CD4-positive, alpha-beta memory T cell (primary cell): ENCODE measurements at regions not wholly inside any gene's neighbourhood (a gene's known extent, or its start where the extent isn't known, plus 50 kb on each side); places are given as distances from the start of the nearest gene placed in this dataset.

ENCODE experiments used
- CTCF ChIA-PET: fragments of 350-600 bp; sonication (Branson Sonifier 250); formaldehyde crosslinking; loops from one replicate; lab custom pipeline; 2021; ENCODE audit warnings: inconsistent platforms; ENCODE audit not compliant: partially characterized antibody; lab: Charles Lee
- POLR2A ChIA-PET: fragments of 350-600 bp; sonication (Branson Sonifier 250); formaldehyde crosslinking; loops from one replicate; lab custom pipeline; 2021; ENCODE audit not compliant: partially characterized antibody; lab: Charles Lee
- DNase-seq, 5 donors: peaks; one replicate each; pipeline versions ENCODE4 v3.0.0 to v3.0.0-alpha.2; 2020 to 2022; ENCODE audit warnings: mixed read lengths in 1 of 5
- H3K27ac ChIP-seq: one replicate; pipeline ENCODE4 v1.7.0; 2013; ENCODE audit warnings: low read depth, low read length
- H3K27me3 ChIP-seq: 2 replicates; pipeline ENCODE4 v1.7.0; 2013; ENCODE audit warnings: mild to moderate bottlenecking, low read length, moderate library complexity; ENCODE audit not compliant: insufficient read depth
- H3K36me3 ChIP-seq: 2 replicates; pipeline ENCODE4 v1.7.0; 2013; ENCODE audit warnings: mild to moderate bottlenecking, low read length, moderate library complexity; ENCODE audit not compliant: insufficient read depth
- H3K4me1 ChIP-seq: 2 replicates; pipeline ENCODE4 v1.7.0; 2013; ENCODE audit warnings: mild to moderate bottlenecking, low read length, moderate library complexity; ENCODE audit not compliant: insufficient read depth
- H3K4me3 ChIP-seq, 2 donors: one replicate each; pipeline ENCODE4 v1.7.0; 2013; ENCODE audit warnings: low read length in 2 of 2, mild to moderate bottlenecking in 1 of 2
- H3K9me3 ChIP-seq, 2 donors: one replicate each; pipeline ENCODE4 v1.7.0; 2013; ENCODE audit warnings: low read length in 2 of 2, control low read depth in 1 of 2; ENCODE audit not compliant: control insufficient read depth in 1 of 2
- H3K27ac Mint-ChIP-seq, 7 donors: one replicate each; pipeline ENCODE4 v1.8.0; 2020 to 2021; ENCODE audit warnings: mixed read lengths in 7 of 7, mild to moderate bottlenecking in 6 of 7, inconsistent platforms in 3 of 7, moderate library complexity in 3 of 7
- H3K27me3 Mint-ChIP-seq, 2 donors: one replicate each; pipeline ENCODE4 v1.8.0; 2020 to 2021; ENCODE audit warnings: mixed read lengths in 2 of 2
- H3K36me3 Mint-ChIP-seq, 2 donors: one replicate each; pipeline ENCODE4 v1.8.0; 2020 to 2021; ENCODE audit warnings: mixed read lengths in 2 of 2, inconsistent platforms in 1 of 2, mild to moderate bottlenecking in 1 of 2
- H3K4me1 Mint-ChIP-seq, 4 donors: one replicate each; pipeline ENCODE4 v1.8.0; 2020 to 2021; ENCODE audit warnings: mixed read lengths in 4 of 4, mild to moderate bottlenecking in 1 of 4
- H3K4me3 Mint-ChIP-seq, 8 donors: one replicate each; pipeline ENCODE4 v1.8.0; 2020 to 2021; ENCODE audit warnings: mixed read lengths in 8 of 8, mild to moderate bottlenecking in 7 of 8, moderate library complexity in 6 of 8, inconsistent platforms in 3 of 8
- H3K9me3 Mint-ChIP-seq, 8 donors: one replicate each; pipeline ENCODE4 v1.8.0; 2020 to 2021; ENCODE audit warnings: mixed read lengths in 8 of 8, mild to moderate bottlenecking in 5 of 8, inconsistent platforms in 3 of 8, moderate library complexity in 1 of 8
- intact Hi-C: fragments of 100-400 bp; cut with micrococcal nuclease; formaldehyde crosslinking; loops from one replicate; pipeline ENCODE4 v1.15.1; 2023

DNA sequence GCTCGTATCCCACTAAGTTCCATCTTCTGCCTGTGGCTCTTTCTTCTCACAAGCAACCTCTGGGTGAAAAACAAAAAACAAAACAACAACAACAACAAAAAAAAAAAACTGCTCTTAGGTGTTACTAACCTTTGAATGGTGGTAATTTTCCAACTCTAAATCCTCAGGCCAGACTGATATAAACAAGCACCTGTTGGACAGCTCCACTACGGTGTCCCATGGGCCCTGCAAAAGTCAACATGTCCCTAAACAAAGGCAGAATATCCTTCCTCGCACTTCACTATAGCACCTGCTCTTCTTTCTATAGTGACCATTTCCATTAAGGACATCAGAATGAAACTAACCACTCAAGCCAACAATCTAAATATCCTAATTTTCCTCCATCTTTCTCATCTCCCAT is 54.6 kb upstream of the PARM1 start:
- H3K27ac ChIP-seq, result no peak overlapping the region
- no peak overlapping the region for H3K4me3 Mint-ChIP-seq
- H3K27me3 Mint-ChIP-seq, result peaks cover 0 to 13% of the 10 kb centered on the region in 2 donors
- no peak overlapping the region for H3K27ac Mint-ChIP-seq
- no peaks in the 10 kb centered on the region for H3K36me3 ChIP-seq
- intact Hi-C loops, result loop anchor here (10.0 kb wide), 1 partner anchor 826 kb away; no protein-coding TSS in a partner anchor
- H3K4me3 ChIP-seq, result no peak overlapping the region
- POLR2A ChIA-PET, result no interaction called here
- no peaks in the 10 kb centered on the region for H3K9me3 ChIP-seq
- DNase-seq, result no peak
- no peaks in the 10 kb centered on the region for H3K27me3 ChIP-seq
- H3K4me1 ChIP-seq, result no peaks in the 10 kb centered on the region
- H3K9me3 Mint-ChIP-seq, result peaks cover 0 to 6% (median 0%) of the 10 kb centered on the region in 8 donors
- CTCF ChIA-PET, result interaction anchor here (1.0 kb wide), 1 partner anchor 16 kb away, joined by 3 read pairs; no protein-coding TSS in a partner anchor
- H3K36me3 Mint-ChIP-seq, result no peaks in the 10 kb centered on the region
- H3K4me1 Mint-ChIP-seq, result peaks cover 0 to 2% (median under 1%) of the 10 kb centered on the region in 4 donors

DNA sequence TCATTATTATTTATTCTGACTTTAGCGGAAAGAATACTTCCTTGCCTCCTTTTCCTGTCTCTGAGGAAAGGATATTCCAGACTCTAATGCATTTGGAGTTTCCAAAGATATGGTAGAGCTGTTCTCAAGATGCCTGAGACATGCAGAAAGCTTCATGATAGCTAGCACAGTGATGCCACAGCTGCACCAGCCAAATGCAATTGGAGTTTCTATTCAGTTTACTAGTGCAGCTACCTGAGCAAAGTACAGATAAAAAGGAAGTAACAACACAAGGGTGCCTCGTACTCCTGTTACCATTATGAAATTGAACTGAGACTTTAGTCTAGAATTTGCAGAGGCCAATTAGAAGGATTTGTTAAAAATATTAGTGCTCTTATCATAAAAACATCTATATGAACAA is 57.5 kb upstream of the PARM1 start:
- H3K4me3 Mint-ChIP-seq, result no peak overlapping the region
- DNase-seq, result no peak
- no peak overlapping the region for H3K4me3 ChIP-seq
- no peaks in the 10 kb centered on the region for H3K27me3 ChIP-seq
- ChIA-PET POLR2A (no interaction called here), CTCF (interaction anchor here (0.9 to 3.1 kb wide), 5 partner anchors 8 to 973 kb away, joined by 5 to 20 read pairs (median 8); no protein-coding TSS in a partner anchor)
- no peaks in the 10 kb centered on the region for H3K36me3 Mint-ChIP-seq
- peaks cover 0 to 2% (median under 1%) of the 10 kb centered on the region in 4 donors for H3K4me1 Mint-ChIP-seq
- H3K9me3 Mint-ChIP-seq, result peaks cover 0 to 4% (median 0%) of the 10 kb centered on the region in 8 donors
- H3K27me3 Mint-ChIP-seq, result peaks cover 2 to 7% of the 10 kb centered on the region in 2 donors
- no peak overlapping the region for H3K27ac ChIP-seq
- no peak overlapping the region for H3K27ac Mint-ChIP-seq
- H3K9me3 ChIP-seq, result no peaks in the 10 kb centered on the region
- H3K4me1 ChIP-seq, result no peaks in the 10 kb centered on the region
- intact Hi-C loops, result loop anchor here (10.0 kb wide), 1 partner anchor 829 kb away; no protein-coding TSS in a partner anchor
- H3K36me3 ChIP-seq, result no peaks in the 10 kb centered on the region

DNA sequence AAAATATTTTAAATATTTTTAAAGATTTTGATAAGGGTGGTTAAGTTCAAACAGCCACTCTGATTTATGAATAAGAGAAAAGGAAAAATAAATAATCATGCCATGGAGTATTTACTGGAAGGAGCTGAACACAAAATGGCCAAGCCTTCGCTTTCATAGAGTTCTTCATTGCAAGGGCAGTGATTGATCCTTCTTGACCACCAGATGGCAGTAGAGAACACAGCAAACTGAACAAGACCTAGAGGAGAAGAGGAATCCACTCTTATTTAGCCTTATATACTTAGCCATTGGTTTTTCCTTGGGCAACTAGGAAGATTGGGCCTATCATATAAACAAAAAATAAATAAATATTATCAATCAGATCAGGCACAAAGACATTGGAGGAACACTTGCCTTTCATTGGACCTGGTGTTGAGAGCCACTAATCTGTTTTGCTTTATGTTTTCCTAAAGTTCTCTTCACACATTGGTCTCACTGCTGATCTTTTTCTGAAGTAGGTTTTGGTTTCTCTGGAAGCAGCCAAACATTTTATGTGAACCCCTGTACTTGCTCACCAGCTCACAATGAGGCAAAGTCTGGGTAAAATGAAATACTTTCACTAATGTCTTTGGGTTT is 58.1 kb upstream of the PARM1 start:
- Histone ChIP-seq H3K9me3 (no peaks in the 10 kb centered on the region), H3K27ac (no peak overlapping the region), H3K27me3 (no peaks in the 10 kb centered on the region), H3K36me3 (no peaks in the 10 kb centered on the region), H3K4me1 (no peaks in the 10 kb centered on the region), H3K4me3 (no peak overlapping the region)
- H3K27me3 Mint-ChIP-seq, result peaks cover 2 to 6% of the 10 kb centered on the region in 2 donors
- no peak overlapping the region for H3K27ac Mint-ChIP-seq
- CTCF ChIA-PET, result interaction anchor here (0.9 to 3.1 kb wide), 7 partner anchors 8 to 973 kb away, joined by 3 to 20 read pairs (median 5); no protein-coding TSS in a partner anchor
- POLR2A ChIA-PET, result no interaction called here
- no peaks in the 10 kb centered on the region for H3K36me3 Mint-ChIP-seq
- DNase-seq, result peak; percentile 33 to 43 (median 33)
- H3K9me3 Mint-ChIP-seq, result peaks cover 0 to 2% (median 0%) of the 10 kb centered on the region in 8 donors
- intact Hi-C loops, result loop anchor here (10.0 kb wide), 1 partner anchor 830 kb away; no protein-coding TSS in a partner anchor
- peaks cover 0 to 2% (median under 1%) of the 10 kb centered on the region in 4 donors for H3K4me1 Mint-ChIP-seq
- H3K4me3 Mint-ChIP-seq, result no peak overlapping the region

DNA sequence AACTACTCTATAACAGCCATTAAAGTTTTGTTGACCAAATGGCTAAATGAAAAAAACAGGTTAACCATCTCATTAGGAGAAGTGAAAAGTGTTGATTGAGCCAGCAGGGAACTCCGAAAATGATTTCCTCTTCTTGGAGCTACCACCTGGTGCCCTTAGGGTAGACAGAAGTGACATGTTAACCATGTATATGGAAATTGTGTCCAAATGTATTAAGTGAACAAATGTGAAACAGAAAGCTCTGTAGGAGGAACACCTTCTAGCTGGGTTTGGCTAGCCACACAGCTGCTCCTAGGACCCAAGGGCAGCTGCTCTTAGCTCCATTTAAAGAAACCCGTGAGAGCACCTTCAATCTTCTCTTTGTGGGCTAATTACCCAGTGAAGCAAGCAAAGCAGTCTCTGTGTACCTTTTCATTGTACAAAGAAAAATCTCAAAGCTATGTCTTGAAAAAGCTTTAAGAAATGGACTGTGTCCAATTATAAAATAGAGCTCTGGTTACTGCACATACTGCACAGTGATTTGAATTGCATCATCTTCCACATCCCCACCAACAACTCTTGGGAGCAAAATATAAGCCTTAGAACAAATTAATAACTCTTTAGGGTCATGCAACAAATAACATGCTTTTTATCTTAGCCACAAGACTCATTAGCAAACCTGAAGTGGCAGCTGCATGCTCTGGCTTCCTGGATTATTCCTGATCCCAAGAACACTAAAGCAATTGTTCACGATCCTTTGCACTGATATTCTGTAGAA is 59.2 kb upstream of the PARM1 start:
- no peaks in the 10 kb centered on the region for H3K36me3 ChIP-seq
- no peak overlapping the region for H3K27ac Mint-ChIP-seq
- CTCF ChIA-PET, result interaction anchor here (0.8 to 3.1 kb wide), 7 partner anchors 10 to 974 kb away, joined by 3 to 20 read pairs (median 4); no protein-coding TSS in a partner anchor
- no peak overlapping the region for H3K4me3 Mint-ChIP-seq
- intact Hi-C loops, result loop anchor here (10.0 kb wide), 1 partner anchor 831 kb away; no protein-coding TSS in a partner anchor
- H3K27me3 Mint-ChIP-seq, result peaks cover 2 to 4% of the 10 kb centered on the region in 2 donors
- no peaks in the 10 kb centered on the region for H3K27me3 ChIP-seq
- no peaks in the 10 kb centered on the region for H3K9me3 ChIP-seq
- no peaks in the 10 kb centered on the region for H3K36me3 Mint-ChIP-seq
- no peak for DNase-seq
- no peak overlapping the region for H3K27ac ChIP-seq
- no peak overlapping the region for H3K4me3 ChIP-seq
- POLR2A ChIA-PET, result no interaction called here
- peaks cover 0 to 2% (median 0%) of the 10 kb centered on the region in 8 donors for H3K9me3 Mint-ChIP-seq
- peaks cover 0 to 2% (median under 1%) of the 10 kb centered on the region in 4 donors for H3K4me1 Mint-ChIP-seq
- H3K4me1 ChIP-seq, result no peaks in the 10 kb centered on the region

DNA sequence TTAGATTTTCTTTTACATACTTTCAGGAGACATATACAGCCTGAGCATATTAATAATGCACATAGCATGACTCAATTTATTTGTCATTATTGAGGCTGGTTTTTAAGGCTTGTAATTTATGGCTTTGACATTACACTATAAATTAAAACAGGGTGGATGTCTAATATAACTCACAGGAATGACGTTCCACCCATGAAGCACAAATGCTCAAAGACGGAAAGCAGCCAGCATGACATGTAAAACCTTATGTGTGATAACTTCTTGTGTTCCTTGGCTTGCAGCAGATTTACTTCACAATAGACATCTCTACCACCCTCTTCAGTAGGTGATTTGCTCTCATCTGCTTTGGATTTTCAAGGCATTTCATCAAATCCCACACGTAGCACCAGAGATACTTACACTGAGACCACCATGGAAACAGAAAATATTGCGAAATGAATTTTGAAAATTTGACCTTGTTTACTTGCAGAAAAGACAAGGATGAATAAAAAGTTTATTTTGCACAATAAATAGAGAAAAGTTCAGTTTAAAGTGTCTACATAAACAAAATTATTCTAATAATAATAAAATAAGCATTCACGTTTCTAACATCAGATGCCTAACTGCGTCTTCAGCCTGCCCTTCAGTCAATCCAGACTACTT is 64.7 kb upstream of the BTC start:
- no peaks in the 10 kb centered on the region for H3K4me1 Mint-ChIP-seq
- Histone ChIP-seq H3K4me3 (no peak overlapping the region), H3K27me3 (no peaks in the 10 kb centered on the region), H3K9me3 (no peaks in the 10 kb centered on the region), H3K36me3 (no peaks in the 10 kb centered on the region), H3K4me1 (no peaks in the 10 kb centered on the region), H3K27ac (no peak overlapping the region)
- H3K9me3 Mint-ChIP-seq, result peaks cover 0 to 5% (median 0%) of the 10 kb centered on the region in 8 donors
- H3K36me3 Mint-ChIP-seq, result no peaks in the 10 kb centered on the region
- intact Hi-C loops, result no loop called here
- no peak overlapping the region for H3K27ac Mint-ChIP-seq
- POLR2A ChIA-PET, result no interaction called here
- CTCF ChIA-PET, result no interaction called here
- peaks cover 0 to 8% of the 10 kb centered on the region in 2 donors for H3K27me3 Mint-ChIP-seq
- no peak overlapping the region for H3K4me3 Mint-ChIP-seq
- DNase-seq, result no peak

DNA sequence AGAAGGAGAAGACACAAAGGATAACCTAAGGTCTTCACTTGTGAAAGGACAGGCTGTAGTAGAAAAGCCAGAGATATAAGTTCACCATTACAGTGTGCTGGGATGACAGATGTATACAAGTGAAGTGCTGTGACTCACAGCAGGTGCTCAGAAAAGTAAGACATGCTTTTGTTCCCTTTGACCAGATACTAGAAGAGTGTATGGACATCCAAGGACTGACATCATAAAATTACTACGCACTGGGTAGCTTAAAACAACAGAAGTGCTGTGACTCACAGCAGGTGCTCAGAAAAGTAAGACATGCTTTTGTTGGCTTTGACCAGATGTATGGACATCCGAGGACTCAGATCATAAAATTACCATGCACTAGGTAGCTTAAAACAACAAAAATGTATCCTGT is 61.6 kb upstream of the BTC start:
- no peaks in the 10 kb centered on the region for H3K36me3 ChIP-seq
- no peak overlapping the region for H3K4me3 Mint-ChIP-seq
- no peak overlapping the region for H3K4me3 ChIP-seq
- H3K9me3 ChIP-seq, result no peaks in the 10 kb centered on the region
- no peak overlapping the region for H3K27ac Mint-ChIP-seq
- H3K9me3 Mint-ChIP-seq, result peaks cover 0 to 5% (median 0%) of the 10 kb centered on the region in 8 donors
- no peaks in the 10 kb centered on the region for H3K4me1 ChIP-seq
- intact Hi-C loops, result no loop called here
- no peak overlapping the region for H3K27ac ChIP-seq
- CTCF ChIA-PET, result no interaction called here
- no peaks in the 10 kb centered on the region for H3K4me1 Mint-ChIP-seq
- no peaks in the 10 kb centered on the region for H3K27me3 ChIP-seq
- no peaks in the 10 kb centered on the region for H3K36me3 Mint-ChIP-seq
- DNase-seq, result no peak
- peaks cover 0 to 5% of the 10 kb centered on the region in 2 donors for H3K27me3 Mint-ChIP-seq
- POLR2A ChIA-PET, result no interaction called here

DNA sequence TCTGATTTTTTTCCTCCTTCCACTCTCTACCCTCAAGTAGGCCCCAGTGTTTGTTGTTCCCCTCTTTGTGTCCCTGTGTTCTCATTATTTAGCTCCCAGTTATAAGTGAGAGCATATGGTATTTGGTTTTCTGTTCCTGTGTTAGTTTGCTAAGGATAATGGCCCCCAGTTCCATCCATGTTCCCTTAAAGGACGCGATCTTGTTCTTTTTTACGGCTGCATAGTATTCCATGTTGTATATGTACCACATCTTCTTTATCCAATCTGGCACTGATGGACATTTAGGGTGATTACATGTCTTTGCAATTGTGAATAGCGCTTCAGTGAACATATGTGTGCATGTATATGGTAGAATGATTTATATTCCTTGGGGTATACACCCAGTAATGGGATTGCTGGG is 54.5 kb upstream of the BTC start:
- ChIA-PET CTCF (interaction anchor here (1.0 kb wide), 1 partner anchor 25 kb away, joined by 3 read pairs; no protein-coding TSS in a partner anchor), POLR2A (no interaction called here)
- Mint-ChIP-seq H3K9me3 (peaks cover 0 to 12% (median 1%) of the 10 kb centered on the region in 8 donors), H3K27ac (peak overlapping the region in 1 of 7 donors; percentile 14), H3K36me3 (no peaks in the 10 kb centered on the region), H3K4me1 (no peaks in the 10 kb centered on the region), H3K4me3 (no peak overlapping the region), H3K27me3 (peaks cover 0 to 3% of the 10 kb centered on the region in 2 donors)
- Histone ChIP-seq H3K4me3 (no peak overlapping the region), H3K4me1 (no peaks in the 10 kb centered on the region), H3K36me3 (no peaks in the 10 kb centered on the region), H3K9me3 (no peaks in the 10 kb centered on the region), H3K27ac (no peak overlapping the region), H3K27me3 (no peaks in the 10 kb centered on the region)
- intact Hi-C loops, result no loop called here
- DNase-seq, result no peak
